ENCODE measurements at regions not wholly inside any gene's neighbourhood (a gene's known extent, or its start where the extent isn't known, plus 50 kb on each side); places are given as distances from the start of the nearest gene placed in this dataset.

GRCh38 chr5:82381591-82381990 lies 103.4 kb upstream of the RPS23 start:
- Histone ChIP-seq H3K9me3 (no peaks in the 10 kb centered on the region), H3K4me1 (peaks cover 0 to 24% (median 0%) of the 10 kb centered on the region in 4 donors), H3K27me3 (no peaks in the 10 kb centered on the region), H3K27ac (no peak overlapping the region), H3K36me3 (no peaks in the 10 kb centered on the region), H3K4me3 (no peak overlapping the region)
- no peak for DNase-seq (ENCODE audit: low spot score in 2 of 2)
- 93 to 95% methylated on average over 1 of the region's 1 CpG for whole genome bisulfite sequencing, 2 donors
- TF ChIP-seq, protein P1, sequence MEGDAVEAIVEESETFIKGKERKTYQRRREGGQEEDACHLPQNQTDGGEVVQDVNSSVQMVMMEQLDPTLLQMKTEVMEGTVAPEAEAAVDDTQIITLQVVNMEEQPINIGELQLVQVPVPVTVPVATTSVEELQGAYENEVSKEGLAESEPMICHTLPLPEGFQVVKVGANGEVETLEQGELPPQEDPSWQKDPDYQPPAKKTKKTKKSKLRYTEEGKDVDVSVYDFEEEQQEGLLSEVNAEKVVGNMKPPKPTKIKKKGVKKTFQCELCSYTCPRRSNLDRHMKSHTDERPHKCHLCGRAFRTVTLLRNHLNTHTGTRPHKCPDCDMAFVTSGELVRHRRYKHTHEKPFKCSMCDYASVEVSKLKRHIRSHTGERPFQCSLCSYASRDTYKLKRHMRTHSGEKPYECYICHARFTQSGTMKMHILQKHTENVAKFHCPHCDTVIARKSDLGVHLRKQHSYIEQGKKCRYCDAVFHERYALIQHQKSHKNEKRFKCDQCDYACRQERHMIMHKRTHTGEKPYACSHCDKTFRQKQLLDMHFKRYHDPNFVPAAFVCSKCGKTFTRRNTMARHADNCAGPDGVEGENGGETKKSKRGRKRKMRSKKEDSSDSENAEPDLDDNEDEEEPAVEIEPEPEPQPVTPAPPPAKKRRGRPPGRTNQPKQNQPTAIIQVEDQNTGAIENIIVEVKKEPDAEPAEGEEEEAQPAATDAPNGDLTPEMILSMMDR (IDR thresholded peaks at IDR 0.05), result no peak
- no peak for TF ChIP-seq POLR2A (IDR thresholded peaks at IDR 0.05)
- TF ChIP-seq EP300 (IDR thresholded peaks at IDR 0.05), result no peak

DNA sequence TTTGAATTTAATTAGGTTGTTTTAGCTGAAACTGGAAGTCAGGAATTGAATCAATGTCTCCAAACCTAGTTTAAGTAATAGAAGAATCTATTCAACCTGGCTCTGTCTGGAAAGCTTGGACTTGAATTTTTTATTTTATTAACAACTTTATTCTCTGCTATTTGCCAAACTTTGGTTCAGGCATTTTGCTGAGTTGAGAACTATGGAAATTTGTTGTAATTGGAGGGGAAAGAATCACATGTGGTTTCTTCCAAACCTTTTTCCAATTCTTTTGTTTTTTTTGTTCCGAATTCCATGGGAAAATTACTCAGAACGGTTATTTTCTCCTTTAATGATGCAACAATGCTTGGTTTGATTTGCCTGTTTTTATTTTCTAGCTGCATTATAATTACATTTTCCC lies 98.2 kb upstream of the RPS23 start:
- Histone ChIP-seq H3K27me3 (no peaks in the 10 kb centered on the region), H3K36me3 (no peaks in the 10 kb centered on the region), H3K27ac (no peak overlapping the region), H3K9me3 (no peaks in the 10 kb centered on the region), H3K4me3 (no peak overlapping the region), H3K4me1 (peaks cover 0 to 15% (median 0%) of the 10 kb centered on the region in 4 donors)
- no peak for TF ChIP-seq EP300 (IDR thresholded peaks at IDR 0.05)
- TF ChIP-seq POLR2A (IDR thresholded peaks at IDR 0.05), result no peak
- TF ChIP-seq, protein P1 (IDR thresholded peaks at IDR 0.05), result no peak
- 47 to 51% methylated on average over 2 of the region's 2 CpGs for WGBS, 2 donors
- DNase-seq (ENCODE audit: low spot score in 2 of 2), result no peak

DNA sequence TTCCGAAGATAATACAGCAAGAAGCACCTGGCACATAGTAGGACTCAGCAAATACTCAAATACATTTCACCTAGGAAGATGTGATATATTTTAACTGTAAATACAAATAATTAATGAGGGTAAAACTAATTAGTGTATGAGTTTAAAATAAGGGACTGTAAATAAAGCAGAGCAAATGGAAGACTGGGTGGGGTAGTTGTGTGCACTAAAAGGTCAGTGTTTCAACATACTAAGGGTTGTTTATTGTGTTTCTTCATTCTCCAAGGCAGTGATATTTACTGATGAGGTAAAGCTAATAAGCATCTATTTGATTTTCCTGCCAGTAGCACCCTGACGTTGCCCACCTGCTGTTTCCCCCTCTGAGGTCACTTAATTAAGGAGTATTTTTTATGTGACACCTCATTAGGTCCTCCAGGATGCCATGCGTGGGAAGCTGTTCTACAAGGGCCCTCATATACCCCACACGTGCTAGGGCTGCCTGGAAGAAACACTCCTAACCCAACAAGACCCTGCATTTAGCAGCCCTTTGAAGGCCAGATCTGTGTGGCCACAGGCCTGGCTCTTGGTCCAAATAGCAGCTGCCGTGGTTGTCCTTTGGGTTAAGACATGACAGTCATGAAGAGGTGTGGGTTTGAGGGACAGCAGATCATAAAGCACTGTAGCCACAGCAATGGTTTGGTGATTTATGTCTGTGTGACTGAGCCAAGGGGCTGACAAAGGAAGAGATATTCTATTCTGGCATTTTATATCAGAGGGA lies 97.5 kb upstream of the RPS23 start:
- 62 to 69% methylated on average over 5 of the region's 5 CpGs for WGBS, 2 donors
- H3K27me3 ChIP-seq, result no peaks in the 10 kb centered on the region
- peaks cover 0 to 15% (median 0%) of the 10 kb centered on the region in 4 donors for H3K4me1 ChIP-seq
- H3K9me3 ChIP-seq, result no peaks in the 10 kb centered on the region
- H3K27ac ChIP-seq, result peak overlapping the region in 2 of 4 donors; percentile 29 to 74
- no peak for TF ChIP-seq POLR2A (IDR thresholded peaks at IDR 0.05)
- no peak for TF ChIP-seq EP300 (IDR thresholded peaks at IDR 0.05)
- TF ChIP-seq, protein P1 (IDR thresholded peaks at IDR 0.05), result no peak
- DNase-seq (ENCODE audit: low spot score in 2 of 2), result no peak
- H3K36me3 ChIP-seq, result no peaks in the 10 kb centered on the region
- no peak overlapping the region for H3K4me3 ChIP-seq

DNA sequence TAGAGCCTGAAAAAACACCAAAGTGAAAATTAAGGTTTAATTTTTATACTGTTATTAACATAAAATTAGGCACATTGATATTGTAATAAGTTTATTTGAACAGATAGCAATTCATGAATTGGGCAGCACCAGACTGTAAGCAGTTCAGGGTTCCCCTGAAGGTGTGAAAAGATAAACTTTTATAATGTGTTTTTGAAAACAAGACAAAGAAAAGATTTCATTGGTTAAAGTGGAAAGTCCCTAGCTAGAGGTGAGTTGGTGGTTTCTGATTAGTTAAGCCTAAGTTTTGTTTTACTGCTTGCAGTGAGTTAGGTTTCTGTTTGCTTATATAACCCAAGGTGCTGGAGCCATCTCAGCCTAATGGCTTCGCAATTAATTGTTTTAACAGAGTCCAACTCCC lies 96.5 kb upstream of the RPS23 start:
- Histone ChIP-seq H3K9me3 (no peaks in the 10 kb centered on the region), H3K4me1 (peaks cover 0 to 15% (median 0%) of the 10 kb centered on the region in 4 donors), H3K4me3 (no peak overlapping the region), H3K27ac (no peak overlapping the region), H3K27me3 (no peaks in the 10 kb centered on the region), H3K36me3 (no peaks in the 10 kb centered on the region)
- no peak for DNase-seq (ENCODE audit: low spot score in 2 of 2)
- 96 to 100% methylated on average over 1 of the region's 1 CpG for WGBS, 2 donors
- no peak for TF ChIP-seq EP300 (IDR thresholded peaks at IDR 0.05)
- TF ChIP-seq, protein P1 (IDR thresholded peaks at IDR 0.05), result no peak
- no peak for TF ChIP-seq POLR2A (IDR thresholded peaks at IDR 0.05)

- no peak overlapping the region for H3K4me3 ChIP-seq
- no peaks in the 10 kb centered on the region for H3K36me3 ChIP-seq
- 92 to 96% methylated on average over 1 of the region's 1 CpG for WGBS, 2 donors
- TF ChIP-seq POLR2A (IDR thresholded peaks at IDR 0.05) (no peak), EP300 (IDR thresholded peaks at IDR 0.05) (no peak)
- TF ChIP-seq, protein P1 (IDR thresholded peaks at IDR 0.05), result no peak
- H3K27me3 ChIP-seq, result no peaks in the 10 kb centered on the region
- peaks cover 0 to 6% (median 0%) of the 10 kb centered on the region in 4 donors for H3K4me1 ChIP-seq
- no peak for DNase-seq (ENCODE audit: low spot score in 2 of 2)
- H3K27ac ChIP-seq, result no peak overlapping the region
- no peaks in the 10 kb centered on the region for H3K9me3 ChIP-seq
These were observed 89.8 kb upstream of the RPS23 start for GRCh38 chr5:82367930-82368329.

Data from tibial nerve (tissue), 4 donors.